NCI-H446 (cell line): ENCODE measurements at regions not wholly inside any gene's neighbourhood (a gene's known extent, or its start where the extent isn't known, plus 50 kb on each side); places are given as distances from the start of the nearest gene placed in this dataset.
"Not testable (repeated sequence)": the region's sequence is repeated elsewhere in the genome, so short reads cannot be mapped to it uniquely, and the experiment has no call there.

Experiments
- DNase-seq, 2 experiments: peaks; one replicate each; lab custom pipeline; 2025; lab: John Stamatoyannopoulos, UW

DNA sequence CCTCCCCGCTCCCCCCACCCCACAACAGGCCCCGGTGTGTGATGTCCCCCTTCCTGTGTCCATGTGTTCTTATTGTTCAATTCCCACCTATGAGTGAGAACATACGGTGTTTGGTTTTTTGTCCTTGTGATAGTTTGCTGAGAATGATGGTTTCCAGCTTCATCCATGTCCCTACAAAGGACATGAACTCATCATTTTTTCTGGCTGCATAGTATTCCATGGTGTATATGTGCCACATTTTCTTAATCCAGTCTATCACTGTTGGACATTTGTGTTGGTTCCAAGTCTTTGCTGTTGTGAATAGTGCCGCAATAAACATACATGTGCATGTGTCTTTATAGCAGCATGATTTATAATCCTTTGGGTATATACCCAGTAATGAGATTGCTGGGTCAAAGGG lies 104.3 kb downstream of the MTPN start:
- not testable (repeated sequence) for DNase-seq

DNA sequence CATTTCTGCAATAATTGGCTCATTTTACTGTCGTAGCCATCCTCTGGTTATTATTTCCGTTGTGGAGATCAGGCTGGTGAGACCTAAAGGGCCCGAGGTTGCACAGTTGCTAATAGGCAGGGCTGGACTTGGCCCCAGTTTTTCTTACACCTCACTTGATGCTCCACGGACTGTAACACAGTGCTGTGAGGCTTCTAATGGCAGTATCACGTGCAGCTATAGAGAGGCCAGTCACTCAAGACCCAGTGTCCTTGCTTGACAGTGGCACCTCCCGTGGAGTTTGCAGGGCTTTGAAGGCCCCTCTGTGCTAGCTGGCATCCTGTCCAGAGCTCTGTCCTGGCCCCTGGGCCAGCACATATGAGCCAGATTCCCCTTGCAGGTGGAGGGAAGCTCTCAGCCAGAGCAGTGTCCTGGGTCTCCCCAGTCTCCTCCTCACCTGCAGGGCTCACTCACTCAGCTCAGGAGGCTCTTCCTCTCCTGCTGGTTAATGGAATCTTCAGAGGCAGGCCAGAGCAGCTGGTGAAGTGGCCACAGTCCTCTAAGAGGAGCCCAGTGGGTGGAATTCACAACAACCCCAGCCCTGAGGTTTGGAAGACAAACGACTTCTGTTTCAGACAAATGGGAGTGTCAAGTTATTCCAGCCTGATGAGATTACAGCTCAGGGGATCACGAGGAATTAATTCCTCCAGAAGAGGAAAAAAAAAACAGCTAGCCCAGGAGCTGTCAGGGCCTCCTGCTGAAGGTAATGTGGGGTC lies 114.2 kb upstream of the FAM180A start:
- no peak for DNase-seq

GRCh38 chr7:135859538-135859937 lies 110.9 kb upstream of the FAM180A start:
- DNase-seq: no peak

- DNase-seq: no peak
Observed at GRCh38 chr7:135858851-135859250, 110.2 kb upstream of the FAM180A start.

DNA sequence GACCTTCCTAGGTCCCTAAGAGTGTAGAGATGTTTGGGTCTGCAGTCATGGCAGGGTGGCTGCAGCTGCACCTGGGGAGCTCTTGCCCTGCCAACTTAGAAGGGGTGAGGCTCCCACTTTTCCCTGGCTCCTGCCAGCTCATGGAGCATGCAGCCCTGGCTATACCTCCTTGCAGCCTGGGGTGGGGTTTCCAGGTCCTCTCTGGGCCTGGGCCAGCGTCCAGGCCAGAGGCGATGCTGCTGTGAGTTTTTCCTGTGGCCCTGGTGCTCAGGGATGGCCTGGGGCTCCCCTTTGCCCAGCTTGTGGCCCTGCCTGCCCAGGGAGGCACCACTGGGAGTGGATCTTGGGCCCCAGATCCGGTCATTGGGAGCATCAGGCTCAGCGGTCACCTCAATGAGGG lies 109.8 kb upstream of the FAM180A start:
- no peak for DNase-seq

DNA sequence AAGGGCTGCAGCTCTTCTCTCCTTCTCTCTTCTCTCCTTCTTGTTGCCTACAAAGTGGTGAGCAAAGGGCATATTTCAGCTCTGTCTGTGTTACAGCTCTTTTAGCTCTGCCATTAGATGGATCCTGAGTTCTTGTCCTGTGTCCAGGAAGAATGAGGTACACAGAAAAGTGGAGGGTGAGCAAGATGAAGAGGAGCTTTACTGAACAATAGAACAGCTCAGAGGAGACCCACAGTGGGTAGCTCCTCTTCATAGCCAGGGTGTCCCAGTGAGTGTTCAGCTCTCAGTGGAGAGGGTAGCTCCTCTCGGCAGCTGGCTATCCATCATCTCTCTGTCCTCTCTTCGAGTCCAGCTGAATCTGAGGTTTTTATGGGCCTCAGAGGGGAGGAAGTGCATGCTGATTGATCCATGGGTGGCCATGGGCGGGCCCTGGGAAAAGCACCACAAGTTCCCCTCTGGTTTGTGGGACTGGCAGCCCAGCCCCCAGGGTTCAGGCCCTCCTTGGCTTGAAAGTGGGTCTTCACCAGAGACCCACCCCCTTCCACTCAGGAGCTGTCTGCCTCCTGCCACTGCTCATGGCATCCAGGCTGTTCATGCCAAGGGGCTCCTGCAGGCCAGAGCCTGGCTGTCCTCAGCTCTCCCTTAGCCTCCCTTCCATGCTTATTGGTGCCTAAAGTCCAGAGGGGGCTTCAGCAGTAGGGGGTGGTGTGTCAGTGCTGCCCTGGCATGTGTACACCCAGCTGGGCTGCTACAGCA lies 109.1 kb upstream of the FAM180A start:
- DNase-seq: no peak

GRCh38 chr7:135856356-135857144 lies 107.9 kb upstream of the FAM180A start:
- no peak for DNase-seq

DNA sequence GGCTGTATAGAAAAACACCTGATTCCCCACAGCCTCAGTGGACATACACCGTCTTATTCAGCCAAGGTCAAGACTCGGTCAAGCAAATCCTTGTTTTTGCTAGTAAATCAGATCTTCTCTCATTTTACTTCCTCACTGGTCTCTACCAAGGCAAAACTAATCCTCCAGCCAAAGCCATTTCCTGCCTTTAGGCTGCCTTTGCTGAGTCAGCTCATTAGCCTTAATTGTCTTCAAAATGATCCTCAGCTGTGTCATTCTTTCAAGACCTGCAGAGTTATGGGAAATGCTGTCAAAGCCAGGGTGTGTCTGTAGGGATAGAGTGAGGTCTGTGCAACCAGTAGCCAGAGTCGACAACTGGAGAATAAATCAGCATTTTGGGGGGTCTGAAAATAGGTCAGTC lies 107.2 kb upstream of the FAM180A start:
- DNase-seq: no peak

GRCh38 chr7:135853499-135853898 lies 104.9 kb upstream of the FAM180A start:
- no peak for DNase-seq

DNA sequence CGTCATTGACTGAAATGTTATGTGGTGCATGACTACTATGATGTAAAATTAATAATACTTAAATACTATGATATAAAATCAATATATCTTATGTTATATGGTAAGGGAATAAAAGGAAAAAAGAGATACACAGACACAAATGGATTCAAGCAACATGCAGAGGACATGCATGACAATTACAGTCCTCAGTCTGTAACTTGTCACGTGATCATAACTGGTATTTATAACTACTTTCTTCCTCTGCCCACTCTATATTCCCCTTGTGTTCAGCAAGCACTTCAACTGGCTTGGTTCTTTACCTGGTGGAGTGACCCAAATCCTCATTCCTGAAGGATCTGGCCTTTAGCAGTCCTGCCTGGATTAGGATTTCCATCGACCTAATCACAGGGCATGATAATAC lies 104.4 kb upstream of the FAM180A start:
- DNase-seq: no peak

- DNase-seq: no peak
Observed at GRCh38 chr7:135847242-135847641, 98.6 kb upstream of the FAM180A start.

GRCh38 chr7:135846339-135846738 lies 97.7 kb upstream of the FAM180A start:
- DNase-seq: no peak

GRCh38 chr7:135845415-135846075 lies 96.9 kb upstream of the FAM180A start:
- DNase-seq: no peak

DNA sequence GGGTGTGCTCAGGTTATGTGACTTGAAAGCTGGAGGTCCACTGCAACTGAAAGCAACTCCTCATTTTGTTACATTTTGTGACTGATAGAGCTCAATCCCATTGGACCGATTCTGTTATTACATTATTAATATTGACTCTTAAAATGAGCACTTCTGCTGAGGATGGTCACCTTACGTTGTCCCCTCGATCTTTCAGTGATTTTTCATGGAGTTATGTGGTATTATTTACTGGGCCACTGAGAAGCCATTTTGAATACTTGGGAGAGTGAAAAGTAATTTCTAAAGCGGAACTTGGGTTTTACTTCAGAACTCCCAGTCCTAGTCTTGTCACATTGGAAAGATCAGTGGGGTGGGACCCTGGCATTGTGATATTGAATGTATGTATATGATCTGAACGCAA lies 96.3 kb upstream of the FAM180A start:
- no peak for DNase-seq

GRCh38 chr7:135843214-135843613 lies 94.6 kb upstream of the FAM180A start:
- DNase-seq: no peak

DNA sequence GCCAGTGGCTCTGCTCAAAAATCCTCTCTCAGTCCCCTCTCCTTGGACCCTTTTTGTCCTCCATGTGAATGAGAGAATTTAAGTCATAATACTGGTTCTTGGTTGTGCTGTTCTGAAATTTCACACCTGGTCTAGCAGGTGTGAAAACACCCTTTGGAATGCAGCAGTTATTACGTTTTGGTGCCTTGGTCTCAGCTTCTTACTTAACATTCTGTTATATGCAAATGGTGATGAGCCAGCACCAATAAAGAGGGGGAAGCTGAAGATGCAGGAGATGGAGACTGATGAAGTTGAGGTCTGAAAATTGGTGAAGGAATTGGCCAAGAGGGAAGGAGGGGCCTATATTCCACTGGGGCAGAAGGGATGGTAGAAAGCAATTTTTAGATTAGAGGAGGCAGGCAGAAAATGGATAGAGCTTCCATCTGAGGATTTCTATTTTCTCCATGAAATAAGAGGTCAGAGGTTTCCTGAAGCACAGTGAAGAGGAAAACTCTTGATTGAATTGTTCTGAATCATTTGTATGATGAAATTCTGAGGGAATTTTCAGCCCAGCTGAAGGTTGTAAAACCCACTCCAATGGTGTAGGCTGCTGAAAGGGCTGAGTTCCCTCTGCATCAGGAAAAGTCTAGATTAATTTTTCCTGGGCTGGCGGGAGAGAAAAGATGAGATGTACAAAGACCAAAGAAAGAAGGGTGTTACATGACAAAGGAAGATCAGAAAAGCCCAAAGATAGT lies 94.0 kb upstream of the FAM180A start:
- no peak for DNase-seq

- DNase-seq: no peak
Observed at GRCh38 chr7:135840591-135840990, 92.0 kb upstream of the FAM180A start.

- DNase-seq: no peak
Observed at GRCh38 chr7:135837675-135838074, 89.1 kb upstream of the FAM180A start.

DNA sequence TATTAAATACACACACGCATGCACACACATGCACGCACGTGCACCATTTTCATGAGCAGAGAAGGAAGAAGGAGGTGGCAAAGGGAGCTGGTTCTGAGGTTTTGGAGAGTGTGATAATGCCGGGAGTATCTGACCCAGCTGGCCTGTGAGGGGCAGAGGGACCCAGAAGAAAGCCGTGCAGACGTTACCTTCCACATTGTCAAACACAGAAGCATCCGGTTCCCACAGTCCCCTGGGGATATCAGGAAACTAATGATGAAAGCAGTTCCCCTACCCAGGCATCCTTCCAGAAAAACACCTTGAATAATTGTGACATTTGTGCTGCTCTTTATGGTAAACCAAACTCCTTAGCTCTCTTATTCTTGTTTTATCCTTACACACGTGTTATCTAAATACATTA lies 85.7 kb upstream of the FAM180A start:
- DNase-seq: no peak

DNA sequence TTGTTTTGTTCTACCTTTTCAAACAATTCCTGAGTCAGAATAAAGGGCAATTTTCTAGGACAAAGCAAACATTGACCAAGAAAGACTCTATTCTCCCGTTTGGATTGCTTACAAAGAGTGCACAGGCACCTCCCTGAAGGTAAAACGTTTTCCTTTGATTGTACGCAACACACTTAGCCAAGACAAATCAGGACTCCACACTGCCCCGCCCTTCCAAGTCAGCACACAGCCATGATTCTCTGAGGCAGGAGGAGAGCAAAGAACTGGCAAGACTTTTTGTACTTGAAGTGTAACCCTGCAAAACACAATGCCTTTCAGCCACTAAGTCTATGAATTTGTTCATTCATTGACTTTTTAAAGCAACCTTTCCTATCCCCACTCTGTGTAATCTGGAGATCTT lies 85.0 kb upstream of the FAM180A start:
- no peak for DNase-seq

- no peak for DNase-seq
Observed at GRCh38 chr7:135831455-135832195, 83.0 kb upstream of the FAM180A start.
